HEK293 (cell line): ENCODE measurements at regions not wholly inside any gene's neighbourhood (a gene's known extent, or its start where the extent isn't known, plus 50 kb on each side); places are given as distances from the start of the nearest gene placed in this dataset.
A peak's percentile ranks its signal among the peaks of the same experiment; 100 is the strongest.

Source experiments
- CTCF ChIA-PET: fragments of 350-600 bp; formaldehyde crosslinking; extraction: SDS; loops from one replicate; lab custom pipeline; 2021; ENCODE audit warnings: antibody characterized with exemption; lab: Yijun Ruan, JAX
- POLR2A ChIA-PET: fragments of 300-600 bp; formaldehyde crosslinking; extraction: SDS; loops from one replicate; lab custom pipeline; 2020; ENCODE audit warnings: antibody characterized with exemption, inconsistent platforms; lab: Yijun Ruan, JAX
- H3K27ac ChIP-seq: fragments of 200-500 bp; sonication (Bioruptor generic); 2 replicates; pipeline ENCODE4 v1.5.1; 2014; ENCODE audit warnings: low read depth, low read length, control low read depth, inconsistent platforms; ENCODE audit errors: extremely low read depth
- H3K36me3 ChIP-seq, 2 experiments: fragments of 200-500 bp in 1 of 2; sonication (Bioruptor generic) in 1 of 2; 1 replicate in 1 of 2; 2 replicates in 1 of 2; pipeline ENCODE4 v1.5.1; 2014 to 2017; ENCODE audit warnings: inconsistent platforms in 2 of 2, low read length in 2 of 2; ENCODE audit not compliant: control insufficient read depth in 2 of 2, insufficient read depth in 1 of 2
- H3K4me1 ChIP-seq: fragments of 200-500 bp; sonication (Bioruptor generic); 2 replicates; pipeline ENCODE4 v1.5.1; 2014; ENCODE audit warnings: mild to moderate bottlenecking, low read length, inconsistent platforms; ENCODE audit not compliant: control insufficient read depth, insufficient read depth
- H3K4me3 ChIP-seq: 2 replicates; pipeline ENCODE4 v1.5.1; 2011; ENCODE audit warnings: low read depth, mild to moderate bottlenecking, control low read depth, low read length, moderate library complexity
- H3K9me3 ChIP-seq: fragments of 200-500 bp; sonication (Bioruptor generic); 2 replicates; pipeline ENCODE4 v1.5.1; 2014; ENCODE audit warnings: low read depth, low read length, inconsistent platforms; ENCODE audit not compliant: control insufficient read depth, insufficient read depth
- SCRT2 ChIP-seq: fragments of 450-650 bp; formaldehyde crosslinking; IDR thresholded peaks from 2 replicates; pipeline ENCODE4 v1.5.1; 2016; ENCODE audit warnings: missing biosample characterization, missing genetic modification characterization
- TCF7L2 ChIP-seq: IDR thresholded peaks from 2 replicates; pipeline ENCODE4 v1.6.1; 2011; ENCODE audit warnings: low read depth, mild to moderate bottlenecking, inconsistent platforms, low read length, moderate library complexity, borderline replicate concordance
- ZEB2 ChIP-seq: fragments of 450-650 bp; formaldehyde crosslinking; IDR thresholded peaks from 2 replicates; pipeline ENCODE4 v1.5.1; 2016; ENCODE audit warnings: missing biosample characterization, missing genetic modification characterization
- ZNF121 ChIP-seq: fragments of 450-650 bp; formaldehyde crosslinking; IDR thresholded peaks from 2 replicates; pipeline ENCODE4 v1.5.1; 2016; ENCODE audit warnings: missing biosample characterization, missing genetic modification characterization
- ZNF140 ChIP-seq: fragments of 450-650 bp; formaldehyde crosslinking; IDR thresholded peaks from 2 replicates; pipeline ENCODE4 v1.5.1; 2016; ENCODE audit warnings: missing biosample characterization, missing genetic modification characterization
- ZNF202 ChIP-seq: fragments of 450-650 bp; formaldehyde crosslinking; IDR thresholded peaks from 2 replicates; pipeline ENCODE4 v1.5.1; 2016; ENCODE audit warnings: missing biosample characterization, missing genetic modification characterization, borderline replicate concordance
- ZNF223 ChIP-seq: fragments of 450-650 bp; formaldehyde crosslinking; IDR thresholded peaks from 2 replicates; pipeline ENCODE4 v1.5.1; 2016; ENCODE audit warnings: missing biosample characterization, missing genetic modification characterization
- ZNF37A ChIP-seq: fragments of 450-650 bp; IDR thresholded peaks from 2 replicates; pipeline ENCODE4 v1.5.1; 2018; ENCODE audit warnings: missing biosample characterization, missing genetic modification characterization
- ZNF416 ChIP-seq: fragments of 450-650 bp; formaldehyde crosslinking; IDR thresholded peaks from 2 replicates; pipeline ENCODE4 v1.5.1; 2016; ENCODE audit warnings: missing biosample characterization, missing genetic modification characterization
- ZNF596 ChIP-seq: fragments of 450-650 bp; IDR thresholded peaks from 2 replicates; pipeline ENCODE4 v1.5.0; 2018; ENCODE audit warnings: missing biosample characterization, mild to moderate bottlenecking, missing genetic modification characterization, moderate library complexity
- ZNF654 ChIP-seq: fragments of 450-650 bp; formaldehyde crosslinking; IDR thresholded peaks from 2 replicates; pipeline ENCODE4 v1.5.1; 2016; ENCODE audit warnings: low read depth, missing biosample characterization, missing genetic modification characterization
- ZNF664 ChIP-seq: fragments of 450-650 bp; formaldehyde crosslinking; IDR thresholded peaks from 2 replicates; pipeline ENCODE4 v1.5.1; 2016; ENCODE audit warnings: missing biosample characterization, missing genetic modification characterization
- ZNF701 ChIP-seq: fragments of 450-650 bp; formaldehyde crosslinking; IDR thresholded peaks from 2 replicates; pipeline ENCODE4 v1.5.1; 2016; ENCODE audit warnings: missing biosample characterization, missing genetic modification characterization
- TF ChIP-seq, protein P1 (sequence below): fragments of 450-650 bp; formaldehyde crosslinking; conservative IDR thresholded peaks from 2 replicates; pipeline ENCODE4 v1.5.1; 2016; ENCODE audit warnings: low read depth, missing biosample characterization, missing genetic modification characterization
- TF ChIP-seq, protein P2 (sequence below): fragments of 450-650 bp; formaldehyde crosslinking; IDR thresholded peaks from 2 replicates; pipeline ENCODE4 v1.5.1; 2017; ENCODE audit warnings: missing biosample characterization, mild to moderate bottlenecking, missing genetic modification characterization, moderate library complexity
- TF ChIP-seq, protein P3 (sequence below): sonication (generic); formaldehyde crosslinking; IDR thresholded peaks from 2 replicates; pipeline ENCODE4 v1.8.1; 2022; ENCODE audit warnings: mild to moderate bottlenecking, moderate library complexity, missing genetic modification reagents
- TF ChIP-seq, protein P4 (sequence below): fragments of 450-650 bp; formaldehyde crosslinking; IDR thresholded peaks from 2 replicates; pipeline ENCODE4 v1.5.1; 2017; ENCODE audit warnings: missing biosample characterization, missing genetic modification characterization
- TF ChIP-seq, protein P5 (sequence below): fragments of 450-650 bp; formaldehyde crosslinking; IDR thresholded peaks from 2 replicates; pipeline ENCODE4 v1.5.1; 2016; ENCODE audit warnings: missing biosample characterization, missing genetic modification characterization
- TF ChIP-seq, protein P6 (sequence below): fragments of 450-650 bp; formaldehyde crosslinking; IDR thresholded peaks from 2 replicates; pipeline ENCODE4 v1.5.1; 2016; ENCODE audit warnings: missing biosample characterization, missing genetic modification characterization, low read depth

DNA sequence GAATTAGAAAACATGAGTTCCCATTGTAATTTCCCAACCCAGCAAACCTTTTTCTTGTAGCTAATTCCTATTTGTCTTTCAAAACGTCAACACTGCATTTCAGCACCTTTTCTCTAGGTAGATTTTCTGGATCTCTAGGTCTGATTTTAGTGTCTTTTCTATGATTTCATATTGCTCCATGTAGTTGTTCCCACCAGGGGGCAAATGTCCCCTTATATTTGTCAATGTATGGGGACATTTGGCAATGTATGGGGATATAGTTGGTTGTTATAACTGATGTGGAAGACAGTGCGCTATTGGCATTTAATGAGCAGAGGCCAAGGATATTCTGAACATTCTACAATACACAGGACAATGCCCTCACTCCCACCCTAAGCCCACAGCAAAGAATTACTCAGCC, 273.9 kb upstream of the ADRA1B start (continued):
- TF ChIP-seq, protein P1, sequence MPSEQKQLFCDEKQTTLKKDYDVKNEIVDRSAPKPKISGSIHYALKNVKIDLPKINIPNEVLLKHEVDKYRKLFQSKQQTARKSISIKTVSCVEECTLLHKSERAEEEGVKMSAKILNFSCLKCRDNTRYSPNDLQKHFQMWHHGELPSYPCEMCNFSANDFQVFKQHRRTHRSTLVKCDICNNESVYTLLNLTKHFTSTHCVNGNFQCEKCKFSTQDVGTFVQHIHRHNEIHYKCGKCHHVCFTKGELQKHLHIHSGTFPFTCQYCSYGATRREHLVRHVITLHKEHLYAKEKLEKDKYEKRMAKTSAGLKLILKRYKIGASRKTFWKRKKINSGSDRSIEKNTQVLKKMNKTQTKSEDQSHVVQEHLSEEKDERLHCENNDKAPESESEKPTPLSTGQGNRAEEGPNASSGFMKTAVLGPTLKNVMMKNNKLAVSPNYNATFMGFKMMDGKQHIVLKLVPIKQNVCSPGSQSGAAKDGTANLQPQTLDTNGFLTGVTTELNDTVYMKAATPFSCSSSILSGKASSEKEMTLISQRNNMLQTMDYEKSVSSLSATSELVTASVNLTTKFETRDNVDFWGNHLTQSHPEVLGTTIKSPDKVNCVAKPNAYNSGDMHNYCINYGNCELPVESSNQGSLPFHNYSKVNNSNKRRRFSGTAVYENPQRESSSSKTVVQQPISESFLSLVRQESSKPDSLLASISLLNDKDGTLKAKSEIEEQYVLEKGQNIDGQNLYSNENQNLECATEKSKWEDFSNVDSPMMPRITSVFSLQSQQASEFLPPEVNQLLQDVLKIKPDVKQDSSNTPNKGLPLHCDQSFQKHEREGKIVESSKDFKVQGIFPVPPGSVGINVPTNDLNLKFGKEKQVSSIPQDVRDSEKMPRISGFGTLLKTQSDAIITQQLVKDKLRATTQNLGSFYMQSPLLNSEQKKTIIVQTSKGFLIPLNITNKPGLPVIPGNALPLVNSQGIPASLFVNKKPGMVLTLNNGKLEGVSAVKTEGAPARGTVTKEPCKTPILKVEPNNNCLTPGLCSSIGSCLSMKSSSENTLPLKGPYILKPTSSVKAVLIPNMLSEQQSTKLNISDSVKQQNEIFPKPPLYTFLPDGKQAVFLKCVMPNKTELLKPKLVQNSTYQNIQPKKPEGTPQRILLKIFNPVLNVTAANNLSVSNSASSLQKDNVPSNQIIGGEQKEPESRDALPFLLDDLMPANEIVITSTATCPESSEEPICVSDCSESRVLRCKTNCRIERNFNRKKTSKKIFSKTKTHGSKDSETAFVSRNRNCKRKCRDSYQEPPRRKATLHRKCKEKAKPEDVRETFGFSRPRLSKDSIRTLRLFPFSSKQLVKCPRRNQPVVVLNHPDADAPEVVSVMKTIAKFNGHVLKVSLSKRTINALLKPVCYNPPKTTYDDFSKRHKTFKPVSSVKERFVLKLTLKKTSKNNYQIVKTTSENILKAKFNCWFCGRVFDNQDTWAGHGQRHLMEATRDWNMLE (tag by site-specific recombination), result no peak

DNA sequence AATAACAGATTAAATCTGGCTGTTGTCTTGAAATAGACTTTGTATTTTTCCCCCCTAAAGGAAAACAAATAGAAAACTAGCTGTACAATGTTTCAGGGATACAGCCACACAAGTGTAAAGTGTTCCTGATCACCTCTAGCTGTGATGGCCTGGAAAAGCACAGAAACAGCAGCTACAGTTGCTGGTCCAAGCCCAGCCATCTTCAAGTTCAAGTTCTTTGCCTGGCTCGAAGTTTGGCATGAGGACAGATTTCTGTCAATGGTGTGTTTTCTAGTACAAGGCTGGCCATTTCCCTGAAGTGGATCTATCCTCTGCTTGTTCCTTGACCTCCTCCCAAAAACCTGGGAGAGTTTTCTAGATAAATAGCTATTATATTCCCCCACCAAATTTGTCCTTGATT, 272.2 kb upstream of the ADRA1B start:
- Histone ChIP-seq H3K9me3 (no peaks in the 10 kb centered on the region), H3K4me3 (no peak overlapping the region), H3K27ac (no peak overlapping the region), H3K36me3 (no peaks in the 10 kb centered on the region), H3K4me1 (no peaks in the 10 kb centered on the region)
- POLR2A ChIA-PET, result no interaction called here
- TF ChIP-seq, protein P2, sequence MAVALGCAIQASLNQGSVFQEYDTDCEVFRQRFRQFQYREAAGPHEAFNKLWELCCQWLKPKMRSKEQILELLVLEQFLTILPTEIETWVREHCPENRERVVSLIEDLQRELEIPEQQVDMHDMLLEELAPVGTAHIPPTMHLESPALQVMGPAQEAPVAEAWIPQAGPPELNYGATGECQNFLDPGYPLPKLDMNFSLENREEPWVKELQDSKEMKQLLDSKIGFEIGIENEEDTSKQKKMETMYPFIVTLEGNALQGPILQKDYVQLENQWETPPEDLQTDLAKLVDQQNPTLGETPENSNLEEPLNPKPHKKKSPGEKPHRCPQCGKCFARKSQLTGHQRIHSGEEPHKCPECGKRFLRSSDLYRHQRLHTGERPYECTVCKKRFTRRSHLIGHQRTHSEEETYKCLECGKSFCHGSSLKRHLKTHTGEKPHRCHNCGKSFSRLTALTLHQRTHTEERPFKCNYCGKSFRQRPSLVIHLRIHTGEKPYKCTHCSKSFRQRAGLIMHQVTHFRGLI (tag by site-specific recombination), result peak; percentile 80
- TF ChIP-seq ZNF202, result no peak
- no peak for TF ChIP-seq SCRT2 (tag by site-specific recombination)
- no peak for TF ChIP-seq ZNF596 (tag by site-specific recombination)
- TF ChIP-seq TCF7L2, result no peak
- TF ChIP-seq, protein P3, sequence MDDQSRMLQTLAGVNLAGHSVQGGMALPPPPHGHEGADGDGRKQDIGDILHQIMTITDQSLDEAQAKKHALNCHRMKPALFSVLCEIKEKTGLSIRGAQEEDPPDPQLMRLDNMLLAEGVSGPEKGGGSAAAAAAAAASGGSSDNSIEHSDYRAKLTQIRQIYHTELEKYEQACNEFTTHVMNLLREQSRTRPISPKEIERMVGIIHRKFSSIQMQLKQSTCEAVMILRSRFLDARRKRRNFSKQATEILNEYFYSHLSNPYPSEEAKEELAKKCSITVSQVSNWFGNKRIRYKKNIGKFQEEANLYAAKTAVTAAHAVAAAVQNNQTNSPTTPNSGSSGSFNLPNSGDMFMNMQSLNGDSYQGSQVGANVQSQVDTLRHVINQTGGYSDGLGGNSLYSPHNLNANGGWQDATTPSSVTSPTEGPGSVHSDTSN (CRISPR knock-in tag), result no peak
- TF ChIP-seq ZNF664 (tag by site-specific recombination), result no peak
- TF ChIP-seq, all 188 proteins: peak for 1
- CTCF ChIA-PET, result interaction anchor here (0.6 kb wide), 1 partner anchor 706 kb away, joined by 3 read pairs; no protein-coding TSS in a partner anchor

DNA sequence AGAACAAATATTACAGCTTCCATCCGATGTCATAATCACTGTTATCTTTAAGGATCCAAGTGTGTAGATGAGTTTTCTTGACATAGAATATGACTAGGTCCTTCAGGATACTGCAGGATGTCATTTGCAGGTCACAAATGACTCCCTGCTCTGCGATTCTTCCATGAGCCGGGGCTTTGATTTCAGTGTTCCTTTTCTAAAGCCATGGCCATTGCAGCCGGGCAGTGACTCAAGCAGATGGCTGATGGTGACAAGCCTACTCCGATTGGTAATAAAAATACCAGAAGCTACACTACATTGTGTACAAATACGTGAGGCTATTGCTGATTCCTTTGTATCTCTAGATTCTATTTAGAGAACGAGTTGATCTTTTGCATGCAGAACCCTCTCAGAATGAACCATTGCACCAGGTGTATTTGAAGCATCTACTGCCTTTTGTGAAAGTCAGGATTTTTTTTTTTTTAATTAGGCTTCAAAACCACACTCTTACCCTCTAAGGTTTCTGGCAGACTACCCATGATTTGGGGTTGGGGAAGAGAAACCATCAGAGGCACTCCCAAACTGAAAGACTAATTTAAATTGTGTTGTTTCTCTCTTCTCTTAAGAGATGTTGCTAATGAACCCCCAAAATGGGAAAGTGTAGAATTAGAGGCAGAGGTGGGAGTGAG, 271.0 kb upstream of the ADRA1B start:
- TF ChIP-seq ZNF654 (tag by site-specific recombination) (no peak), TCF7L2 (no peak), ZNF701 (tag by site-specific recombination) (no peak), ZNF223 (tag by site-specific recombination) (no peak), ZNF140 (tag by site-specific recombination) (no peak), ZNF37A (tag by site-specific recombination) (no peak), ZNF121 (no peak), ZEB2 (tag by site-specific recombination) (no peak), ZNF416 (no peak)
- TF ChIP-seq, protein P4, sequence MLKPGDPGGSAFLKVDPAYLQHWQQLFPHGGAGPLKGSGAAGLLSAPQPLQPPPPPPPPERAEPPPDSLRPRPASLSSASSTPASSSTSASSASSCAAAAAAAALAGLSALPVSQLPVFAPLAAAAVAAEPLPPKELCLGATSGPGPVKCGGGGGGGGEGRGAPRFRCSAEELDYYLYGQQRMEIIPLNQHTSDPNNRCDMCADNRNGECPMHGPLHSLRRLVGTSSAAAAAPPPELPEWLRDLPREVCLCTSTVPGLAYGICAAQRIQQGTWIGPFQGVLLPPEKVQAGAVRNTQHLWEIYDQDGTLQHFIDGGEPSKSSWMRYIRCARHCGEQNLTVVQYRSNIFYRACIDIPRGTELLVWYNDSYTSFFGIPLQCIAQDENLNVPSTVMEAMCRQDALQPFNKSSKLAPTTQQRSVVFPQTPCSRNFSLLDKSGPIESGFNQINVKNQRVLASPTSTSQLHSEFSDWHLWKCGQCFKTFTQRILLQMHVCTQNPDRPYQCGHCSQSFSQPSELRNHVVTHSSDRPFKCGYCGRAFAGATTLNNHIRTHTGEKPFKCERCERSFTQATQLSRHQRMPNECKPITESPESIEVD (tag by site-specific recombination), result no peak
- TF ChIP-seq, protein P5, sequence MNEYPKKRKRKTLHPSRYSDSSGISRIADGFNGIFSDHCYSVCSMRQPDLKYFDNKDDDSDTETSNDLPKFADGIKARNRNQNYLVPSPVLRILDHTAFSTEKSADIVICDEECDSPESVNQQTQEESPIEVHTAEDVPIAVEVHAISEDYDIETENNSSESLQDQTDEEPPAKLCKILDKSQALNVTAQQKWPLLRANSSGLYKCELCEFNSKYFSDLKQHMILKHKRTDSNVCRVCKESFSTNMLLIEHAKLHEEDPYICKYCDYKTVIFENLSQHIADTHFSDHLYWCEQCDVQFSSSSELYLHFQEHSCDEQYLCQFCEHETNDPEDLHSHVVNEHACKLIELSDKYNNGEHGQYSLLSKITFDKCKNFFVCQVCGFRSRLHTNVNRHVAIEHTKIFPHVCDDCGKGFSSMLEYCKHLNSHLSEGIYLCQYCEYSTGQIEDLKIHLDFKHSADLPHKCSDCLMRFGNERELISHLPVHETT (tag by site-specific recombination), result no peak
- TF ChIP-seq, protein P6, sequence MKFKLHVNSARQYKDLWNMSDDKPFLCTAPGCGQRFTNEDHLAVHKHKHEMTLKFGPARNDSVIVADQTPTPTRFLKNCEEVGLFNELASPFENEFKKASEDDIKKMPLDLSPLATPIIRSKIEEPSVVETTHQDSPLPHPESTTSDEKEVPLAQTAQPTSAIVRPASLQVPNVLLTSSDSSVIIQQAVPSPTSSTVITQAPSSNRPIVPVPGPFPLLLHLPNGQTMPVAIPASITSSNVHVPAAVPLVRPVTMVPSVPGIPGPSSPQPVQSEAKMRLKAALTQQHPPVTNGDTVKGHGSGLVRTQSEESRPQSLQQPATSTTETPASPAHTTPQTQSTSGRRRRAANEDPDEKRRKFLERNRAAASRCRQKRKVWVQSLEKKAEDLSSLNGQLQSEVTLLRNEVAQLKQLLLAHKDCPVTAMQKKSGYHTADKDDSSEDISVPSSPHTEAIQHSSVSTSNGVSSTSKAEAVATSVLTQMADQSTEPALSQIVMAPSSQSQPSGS (tag by site-specific recombination), result no peak
- H3K9me3 ChIP-seq, result no peaks in the 10 kb centered on the region
- H3K4me3 ChIP-seq, result no peak overlapping the region
- no peak overlapping the region for H3K27ac ChIP-seq
- no peaks in the 10 kb centered on the region for H3K4me1 ChIP-seq
- CTCF ChIA-PET, result interaction anchor here (0.7 to 1.1 kb wide), 2 partner anchors 19 to 83 kb away, joined by 3 read pairs; no protein-coding TSS in a partner anchor
- no peaks in the 10 kb centered on the region for H3K36me3 ChIP-seq
- POLR2A ChIA-PET, result no interaction called here
